ENCODE measurements at regions not wholly inside any gene's neighbourhood (a gene's known extent, or its start where the extent isn't known, plus 50 kb on each side); places are given as distances from the start of the nearest gene placed in this dataset.

GRCh38 chr9:86730163-86730928, 217.0 kb downstream of the GAS1 start:
- H3K36me3 ChIP-seq (ENCODE audit: control insufficient read depth in 2 of 3, insufficient read depth in 3 of 3, low read length in 3 of 3): no peaks in the 10 kb centered on the region
- FAIRE-seq: no peak
- no peak for TF ChIP-seq CTCF (IDR thresholded peaks at IDR 0.05; ENCODE audit: borderline replicate concordance, extremely low read depth, insufficient read depth)

GRCh38 chr9:86724529-86724928, 222.8 kb downstream of the GAS1 start:
- no peak overlapping the region for H3K27ac ChIP-seq (ENCODE audit: low read depth in 2 of 2, low read length in 2 of 2)
- no peak overlapping the region for H3K4me3 ChIP-seq (ENCODE audit: low read length in 3 of 3)
- no peaks in the 10 kb centered on the region for H3K9me3 ChIP-seq (ENCODE audit: control insufficient read depth in 2 of 3, insufficient read depth in 1 of 3, low read length in 3 of 3)
- H3K4me1 ChIP-seq (ENCODE audit: control insufficient read depth in 2 of 3, insufficient read depth in 2 of 3, low read depth in 1 of 3, low read length in 3 of 3): no peaks in the 10 kb centered on the region
- no peaks in the 10 kb centered on the region for H3K36me3 ChIP-seq (ENCODE audit: control insufficient read depth in 2 of 3, insufficient read depth in 3 of 3, low read length in 3 of 3)
- intact Hi-C loops (cut with DNase I): no loop called here
- DNase-seq (no peak), FAIRE-seq (no peak)
- H3K27me3 ChIP-seq (ENCODE audit: control insufficient read depth, insufficient read depth, low read length): no peaks in the 10 kb centered on the region
- no peak for TF ChIP-seq CTCF (IDR thresholded peaks at IDR 0.05; ENCODE audit: borderline replicate concordance, extremely low read depth, insufficient read depth)
- no peak overlapping the region for H3K9ac ChIP-seq (ENCODE audit: low read length in 3 of 3)

More at GRCh38 chr9:86730163-86730928, 217.0 kb downstream of the GAS1 start:
- H3K4me1 ChIP-seq (ENCODE audit: control insufficient read depth in 2 of 3, insufficient read depth in 2 of 3, low read depth in 1 of 3, low read length in 3 of 3): no peaks in the 10 kb centered on the region
- H3K27me3 ChIP-seq (ENCODE audit: control insufficient read depth, insufficient read depth, low read length): no peaks in the 10 kb centered on the region
- no peak overlapping the region for H3K4me3 ChIP-seq (ENCODE audit: low read length in 3 of 3)
- no peak overlapping the region for H3K9ac ChIP-seq (ENCODE audit: low read length in 3 of 3)
- no peak overlapping the region for H3K27ac ChIP-seq (ENCODE audit: low read depth in 2 of 2, low read length in 2 of 2)
- intact Hi-C loops (cut with DNase I): no loop called here
- no peak for DNase-seq
- no peaks in the 10 kb centered on the region for H3K9me3 ChIP-seq (ENCODE audit: control insufficient read depth in 2 of 3, insufficient read depth in 1 of 3, low read length in 3 of 3)

GRCh38 chr9:86723346-86723745, 224.0 kb downstream of the GAS1 start:
- no peak for TF ChIP-seq CTCF (IDR thresholded peaks at IDR 0.05; ENCODE audit: borderline replicate concordance, extremely low read depth, insufficient read depth)
- Histone ChIP-seq H3K9ac (ENCODE audit: low read length in 3 of 3) (no peak overlapping the region), H3K36me3 (ENCODE audit: control insufficient read depth in 2 of 3, insufficient read depth in 3 of 3, low read length in 3 of 3) (no peaks in the 10 kb centered on the region), H3K4me3 (ENCODE audit: low read length in 3 of 3) (no peak overlapping the region), H3K4me1 (ENCODE audit: control insufficient read depth in 2 of 3, insufficient read depth in 2 of 3, low read depth in 1 of 3, low read length in 3 of 3) (no peaks in the 10 kb centered on the region), H3K9me3 (ENCODE audit: control insufficient read depth in 2 of 3, insufficient read depth in 1 of 3, low read length in 3 of 3) (no peaks in the 10 kb centered on the region), H3K27me3 (ENCODE audit: control insufficient read depth, insufficient read depth, low read length) (no peaks in the 10 kb centered on the region), H3K27ac (ENCODE audit: low read depth in 2 of 2, low read length in 2 of 2) (no peak overlapping the region)
- DNase-seq (no peak), FAIRE-seq (no peak)
- intact Hi-C loops (cut with DNase I): no loop called here

- Histone ChIP-seq H3K9ac (ENCODE audit: low read length in 3 of 3) (no peak overlapping the region), H3K36me3 (ENCODE audit: control insufficient read depth in 2 of 3, insufficient read depth in 3 of 3, low read length in 3 of 3) (no peaks in the 10 kb centered on the region), H3K4me3 (ENCODE audit: low read length in 3 of 3) (no peak overlapping the region), H3K27me3 (ENCODE audit: control insufficient read depth, insufficient read depth, low read length) (no peaks in the 10 kb centered on the region), H3K9me3 (ENCODE audit: control insufficient read depth in 2 of 3, insufficient read depth in 1 of 3, low read length in 3 of 3) (no peaks in the 10 kb centered on the region), H3K4me1 (ENCODE audit: control insufficient read depth in 2 of 3, insufficient read depth in 2 of 3, low read depth in 1 of 3, low read length in 3 of 3) (no peaks in the 10 kb centered on the region), H3K27ac (ENCODE audit: low read depth in 2 of 2, low read length in 2 of 2) (no peak overlapping the region)
- no peak for DNase-seq
- FAIRE-seq: no peak
- TF ChIP-seq CTCF (IDR thresholded peaks at IDR 0.05; ENCODE audit: borderline replicate concordance, extremely low read depth, insufficient read depth): no peak
- intact Hi-C loops (cut with DNase I): no loop called here
Observed at GRCh38 chr9:86722706-86723075, 224.6 kb downstream of the GAS1 start.
